ENCODE measurements at regions not wholly inside any gene's neighbourhood (a gene's known extent, or its start where the extent isn't known, plus 50 kb on each side); places are given as distances from the start of the nearest gene placed in this dataset.
"Not testable (repeated sequence)": the region's sequence is repeated elsewhere in the genome, so short reads cannot be mapped to it uniquely, and the experiment has no call there.

- not testable (repeated sequence) for TF ChIP-seq CTCF, POLR2AphosphoS5 (IDR thresholded peaks at IDR 0.05)
Measured at GRCh38 chr9:107817595-107818502, 328.3 kb upstream of the KLF4 start.

Measured in transverse colon (tissue), 4 donors.